ENCODE measurements at regions not wholly inside any gene's neighbourhood (a gene's known extent, or its start where the extent isn't known, plus 50 kb on each side); places are given as distances from the start of the nearest gene placed in this dataset.

GRCh38 chr13:40169476-40169875, 497.0 kb downstream of the FOXO1 start (continued):
- TF ChIP-seq E4F1 (IDR thresholded peaks at IDR 0.05; ENCODE audit: borderline replicate concordance, partially characterized antibody) (no peak), IRF5 (IDR thresholded peaks at IDR 0.05; ENCODE audit: borderline replicate concordance) (no peak), BCL3 (IDR thresholded peaks at IDR 0.05; ENCODE audit: borderline replicate concordance, insufficient read depth, low read depth, low read length, poor library complexity, severe bottlenecking) (no peak)

DNA sequence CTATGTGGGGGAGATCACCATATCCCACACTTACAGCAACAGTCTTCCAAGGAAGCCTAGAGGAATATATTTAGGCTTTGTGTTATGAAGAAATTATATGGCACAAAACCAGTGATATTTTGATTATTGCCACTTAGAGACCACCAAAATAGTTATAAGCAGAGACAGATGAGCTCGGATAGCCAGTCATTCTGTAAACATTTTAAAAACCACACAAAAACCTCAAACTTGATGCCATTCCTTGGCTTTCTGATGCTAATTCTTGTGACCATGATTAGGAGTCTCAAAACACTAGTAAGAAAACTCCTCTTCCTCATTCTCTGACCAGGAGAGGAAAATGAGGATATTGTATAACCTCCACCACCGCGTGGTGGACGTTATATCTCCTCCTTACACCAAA, 496.4 kb downstream of the FOXO1 start:
- Histone ChIP-seq H3K27me3 (replicated peaks in 1 of 2; ENCODE audit: control insufficient read depth in 2 of 2, insufficient read depth in 2 of 2, low read length in 1 of 2) (peaks cover 2 to 10% of the 10 kb centered on the region in 2 experiments; a peak in 3 of 4 replicates), H3K27ac (ENCODE audit: control insufficient read depth, insufficient read depth) (no peak overlapping the region), H3K4me1 (ENCODE audit: control insufficient read depth, insufficient read depth, low read length) (no peaks in the 10 kb centered on the region), H3K79me2 (ENCODE audit: control insufficient read depth, insufficient read depth, low read length) (no peaks in the 10 kb centered on the region), H3K4me3 (no peak overlapping the region), H3K9me3 (replicated peaks; ENCODE audit: control insufficient read depth, insufficient read depth, low read length) (no peaks in the 10 kb centered on the region; the same call in 2 of the 3 replicates), H3K9ac (ENCODE audit: control insufficient read depth, insufficient read depth, low read length) (no peak overlapping the region), H3K36me3 (ENCODE audit: control insufficient read depth in 2 of 2, insufficient read depth in 2 of 2, low read length in 1 of 2) (no peaks in the 10 kb centered on the region), H4K20me1 (ENCODE audit: control insufficient read depth, insufficient read depth) (no peaks in the 10 kb centered on the region), H2AFZ (ENCODE audit: control insufficient read depth, low read depth, low read length) (no peak overlapping the region), H3K4me2 (ENCODE audit: control insufficient read depth, insufficient read depth) (no peak overlapping the region)
- DNase-seq (ENCODE audit: low read depth, low spot score) = no peak
- intact Hi-C loops (cut with micrococcal nuclease; ENCODE audit: unreplicated experiment) = no loop called here
- ChIA-PET CTCF (no interaction called here), RAD21 (ENCODE audit: unreplicated experiment) (no interaction called here), POLR2A (no interaction called here), SMC1A (ENCODE audit: uncharacterized antibody, unreplicated experiment) (no interaction called here)
- BruUV-seq (replicated peaks) = no TSS peak
- WGBS (ENCODE audit: insufficient coverage, insufficient replicate concordance, low lambda C conversion rate, missing lambda C conversion rate) = 50% methylated on average over 4 of the region's 4 CpGs
- in situ Hi-C loops (cut with MboI) = no loop called here
- no peak for ATAC-seq
- FAIRE-seq = no peak
- TF ChIP-seq CHD4 (IDR thresholded peaks at IDR 0.05) = no peak
- TF ChIP-seq, protein P1, sequence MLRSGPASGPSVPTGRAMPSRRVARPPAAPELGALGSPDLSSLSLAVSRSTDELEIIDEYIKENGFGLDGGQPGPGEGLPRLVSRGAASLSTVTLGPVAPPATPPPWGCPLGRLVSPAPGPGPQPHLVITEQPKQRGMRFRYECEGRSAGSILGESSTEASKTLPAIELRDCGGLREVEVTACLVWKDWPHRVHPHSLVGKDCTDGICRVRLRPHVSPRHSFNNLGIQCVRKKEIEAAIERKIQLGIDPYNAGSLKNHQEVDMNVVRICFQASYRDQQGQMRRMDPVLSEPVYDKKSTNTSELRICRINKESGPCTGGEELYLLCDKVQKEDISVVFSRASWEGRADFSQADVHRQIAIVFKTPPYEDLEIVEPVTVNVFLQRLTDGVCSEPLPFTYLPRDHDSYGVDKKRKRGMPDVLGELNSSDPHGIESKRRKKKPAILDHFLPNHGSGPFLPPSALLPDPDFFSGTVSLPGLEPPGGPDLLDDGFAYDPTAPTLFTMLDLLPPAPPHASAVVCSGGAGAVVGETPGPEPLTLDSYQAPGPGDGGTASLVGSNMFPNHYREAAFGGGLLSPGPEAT (IDR thresholded peaks at IDR 0.05; ENCODE audit: low read depth) = no peak
- TF ChIP-seq SIN3A (IDR thresholded peaks at IDR 0.05; ENCODE audit: low read depth, low read length) = no peak
- TF ChIP-seq HDAC2 (IDR thresholded peaks at IDR 0.05) = no peak
- no peak for TF ChIP-seq TARDBP (IDR thresholded peaks at IDR 0.05; ENCODE audit: borderline replicate concordance)
- no peak for TF ChIP-seq RAD51 (IDR thresholded peaks at IDR 0.05)
- TF ChIP-seq MYB (IDR thresholded peaks at IDR 0.05; ENCODE audit: borderline replicate concordance, low read depth, low read length) = no peak
- TF ChIP-seq JUNB (IDR thresholded peaks at IDR 0.05) = no peak
- no peak for TF ChIP-seq RCOR1 (conservative IDR thresholded peaks at IDR 0.05; ENCODE audit: low read depth, low read length)
- no peak for TF ChIP-seq CBFB (IDR thresholded peaks at IDR 0.05; ENCODE audit: low read depth)
- TF ChIP-seq, protein P2, sequence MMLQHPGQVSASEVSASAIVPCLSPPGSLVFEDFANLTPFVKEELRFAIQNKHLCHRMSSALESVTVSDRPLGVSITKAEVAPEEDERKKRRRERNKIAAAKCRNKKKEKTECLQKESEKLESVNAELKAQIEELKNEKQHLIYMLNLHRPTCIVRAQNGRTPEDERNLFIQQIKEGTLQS (IDR thresholded peaks at IDR 0.05; ENCODE audit: borderline replicate concordance, extremely low read depth, low read depth, low read length) = no peak
- no peak for TF ChIP-seq POLR2A (IDR thresholded peaks at IDR 0.05; ENCODE audit: low read depth, low read length)
- no peak for TF ChIP-seq YBX1 (IDR thresholded peaks at IDR 0.05)
